ENCODE measurements at regions not wholly inside any gene's neighbourhood (a gene's known extent, or its start where the extent isn't known, plus 50 kb on each side); places are given as distances from the start of the nearest gene placed in this dataset.
"Not testable (repeated sequence)": the region's sequence is repeated elsewhere in the genome, so short reads cannot be mapped to it uniquely, and the experiment has no call there.

- peak overlapping the region; percentile 27 to 54 (median 44) for H3K4me3 ChIP-seq
- peak overlapping the region in 1 of 21 experiments; percentile 33 for H3K27ac ChIP-seq
These were observed 215.2 kb upstream of the ZNF184 start for GRCh38 chr6:27688014-27688586.

GRCh38 chr6:27687154-27688013 lies 214.5 kb upstream of the ZNF184 start:
- peak overlapping the region in 2 of 21 experiments; percentile 5 to 33 for H3K27ac ChIP-seq
- peak overlapping the region; percentile 27 to 54 (median 44) for H3K4me3 ChIP-seq

DNA sequence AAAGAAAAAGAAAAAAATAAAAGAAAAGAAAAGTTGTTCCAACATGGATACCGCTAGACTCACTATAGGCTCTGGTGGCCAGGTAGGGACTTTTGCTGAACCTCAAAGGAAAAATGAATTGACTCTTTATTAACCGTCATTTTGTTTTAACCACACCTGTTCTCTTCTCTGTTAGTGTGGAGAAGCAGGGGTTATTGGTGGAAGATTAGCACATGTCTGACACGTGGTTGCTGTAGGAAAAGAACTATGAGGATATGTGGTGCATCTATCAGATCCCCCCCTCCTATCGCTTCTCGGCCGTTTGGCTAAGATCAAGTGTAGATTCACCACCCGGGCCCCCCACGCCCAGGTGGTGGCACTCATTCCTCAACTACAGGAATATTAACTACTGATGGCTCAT lies 212.4 kb upstream of the ZNF184 start:
- no peak overlapping the region for H3K27ac ChIP-seq
- H3K4me3 ChIP-seq, result no peak overlapping the region

DNA sequence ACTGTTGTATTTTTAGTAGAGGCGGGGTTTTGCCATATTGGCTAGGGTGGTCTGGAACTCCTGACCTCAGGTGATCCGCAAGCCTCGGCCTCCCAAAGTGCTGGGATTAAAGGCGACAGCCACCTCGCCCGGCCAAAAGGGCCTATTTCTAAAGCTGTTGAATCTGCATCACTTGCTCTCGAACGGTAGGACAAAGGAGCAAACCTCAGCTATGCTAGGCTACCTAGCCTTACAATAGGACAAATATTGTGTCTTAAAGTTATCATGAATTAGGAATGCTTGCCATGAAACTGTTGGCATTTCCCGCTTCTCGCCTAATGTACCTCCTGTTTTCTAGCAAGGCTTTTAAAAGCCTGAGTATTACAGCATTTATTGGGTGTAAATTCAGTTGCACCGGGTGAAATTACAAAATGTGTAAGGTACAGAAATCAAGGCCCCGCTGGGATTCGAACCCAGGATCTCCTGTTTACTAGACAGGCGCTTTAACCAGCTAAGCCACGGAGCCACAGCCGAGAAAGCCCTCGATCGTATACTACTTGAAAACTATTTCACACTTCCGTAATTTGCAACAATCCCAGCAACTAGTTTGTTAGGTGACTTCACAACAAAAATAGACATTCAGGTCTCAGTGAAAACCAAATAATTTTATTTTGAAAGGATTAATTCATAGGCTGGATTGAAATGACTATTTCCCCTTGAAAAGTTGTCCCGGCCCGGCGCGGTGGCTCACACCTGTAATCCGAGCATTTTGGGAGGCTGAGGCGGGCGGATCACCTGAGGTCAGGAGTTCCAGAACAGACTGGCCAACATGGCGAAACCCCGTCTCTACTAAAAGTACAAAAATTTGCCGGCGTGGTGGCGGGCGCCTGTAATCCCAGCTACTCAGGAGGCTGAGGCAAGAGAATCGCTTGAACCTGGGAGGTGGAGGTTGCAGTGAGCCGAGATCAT lies 211.6 kb upstream of the ZNF184 start:
- H3K27ac ChIP-seq, result no peak overlapping the region
- H3K4me3 ChIP-seq, result no peak overlapping the region

- H3K4me3 ChIP-seq, result no peak overlapping the region
These were observed 207.2 kb upstream of the ZNF184 start for GRCh38 chr6:27679964-27680694.

GRCh38 chr6:27679308-27679963 lies 206.5 kb upstream of the ZNF184 start:
- Histone ChIP-seq H3K27ac (no peak overlapping the region), H3K4me3 (no peak overlapping the region)

More at GRCh38 chr6:27679964-27680694, 207.2 kb upstream of the ZNF184 start:
- H3K27ac ChIP-seq, result no peak overlapping the region

- no peak overlapping the region for H3K27ac ChIP-seq
- H3K4me3 ChIP-seq, result no peak overlapping the region
These were observed 205.6 kb upstream of the ZNF184 start for GRCh38 chr6:27678469-27678868.

GRCh38 chr6:27674882-27675281 lies 202.0 kb upstream of the ZNF184 start:
- Histone ChIP-seq H3K27ac (no peak overlapping the region), H3K4me3 (no peak overlapping the region)

- Histone ChIP-seq H3K27ac (no peak overlapping the region), H3K4me3 (no peak overlapping the region)
These were observed 199.4 kb upstream of the ZNF184 start for GRCh38 chr6:27672113-27672799.

DNA sequence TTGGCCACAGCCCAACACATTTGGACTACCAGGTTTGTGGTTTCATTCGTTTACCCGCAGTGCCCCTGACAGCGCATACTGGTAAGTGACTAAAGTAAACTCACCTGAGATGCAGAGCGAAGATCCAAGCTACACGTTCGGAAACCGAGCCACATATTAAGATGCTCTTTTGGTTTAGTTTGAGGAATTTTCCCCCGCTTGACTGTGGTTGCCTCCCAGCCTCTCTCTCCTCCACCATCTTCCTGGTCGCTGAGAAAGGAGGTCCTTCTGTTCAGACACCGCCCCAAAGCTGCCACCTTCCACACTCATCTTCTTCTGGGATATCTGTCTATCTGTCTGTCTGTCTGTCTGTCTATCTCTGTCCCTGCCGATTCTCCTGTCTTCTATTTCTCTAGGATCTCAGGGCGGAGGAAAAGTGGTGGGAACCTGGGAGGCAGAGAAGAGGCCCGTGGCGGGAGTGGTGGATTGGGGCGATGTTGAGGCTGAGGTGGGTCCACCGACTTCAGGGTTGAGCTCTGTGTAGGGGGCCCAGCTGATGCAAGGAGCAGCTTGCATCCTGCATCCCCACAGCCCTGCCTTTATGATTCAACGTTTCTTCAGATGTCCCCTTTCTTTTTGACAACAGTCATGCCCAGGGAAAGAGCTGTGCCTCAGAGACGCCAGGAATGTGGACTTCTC lies 196.9 kb upstream of the ZNF184 start:
- H3K4me3 ChIP-seq, result no peak overlapping the region
- no peak overlapping the region for H3K27ac ChIP-seq

GRCh38 chr6:27669295-27669623 lies 196.4 kb upstream of the ZNF184 start:
- Histone ChIP-seq H3K27ac (no peak overlapping the region), H3K4me3 (no peak overlapping the region)

- H3K27ac ChIP-seq, result no peak overlapping the region
- H3K4me3 ChIP-seq, result no peak overlapping the region
These were observed 195.8 kb upstream of the ZNF184 start for GRCh38 chr6:27668442-27669294.

GRCh38 chr6:27667657-27668441 lies 194.9 kb upstream of the ZNF184 start:
- H3K4me3 ChIP-seq, result no peak overlapping the region
- no peak overlapping the region for H3K27ac ChIP-seq

DNA sequence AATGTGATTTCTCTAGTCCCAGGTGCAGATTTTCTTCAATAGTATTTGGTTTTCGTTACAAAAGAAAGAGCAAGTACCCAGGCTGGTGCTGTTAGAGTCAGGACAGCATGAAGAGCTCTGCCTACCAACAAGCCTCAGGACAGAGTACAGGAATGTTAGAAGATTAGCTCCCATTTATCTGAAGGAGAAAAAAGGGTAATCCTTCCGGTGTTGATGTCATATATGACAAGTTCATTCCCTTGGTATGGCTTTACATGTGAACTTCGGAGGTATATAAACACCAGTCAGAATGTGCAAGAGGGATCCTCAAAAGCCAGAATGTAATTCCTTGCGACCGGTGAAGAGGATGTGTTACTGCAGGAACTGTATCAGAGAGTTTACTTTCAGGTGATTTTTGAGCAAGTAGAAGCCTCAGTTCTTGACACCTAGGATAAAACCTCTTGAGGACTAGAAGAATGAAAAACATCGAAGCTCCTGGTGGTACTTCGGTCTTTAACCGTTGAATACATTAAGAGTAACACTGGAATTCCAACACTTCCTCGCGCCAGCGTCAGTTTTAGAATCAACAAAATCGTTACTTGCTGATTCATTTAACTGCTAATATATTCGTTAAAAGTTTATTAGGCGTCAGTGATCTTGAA lies 194.2 kb upstream of the ZNF184 start:
- Histone ChIP-seq H3K4me3 (no peak overlapping the region), H3K27ac (no peak overlapping the region)

DNA sequence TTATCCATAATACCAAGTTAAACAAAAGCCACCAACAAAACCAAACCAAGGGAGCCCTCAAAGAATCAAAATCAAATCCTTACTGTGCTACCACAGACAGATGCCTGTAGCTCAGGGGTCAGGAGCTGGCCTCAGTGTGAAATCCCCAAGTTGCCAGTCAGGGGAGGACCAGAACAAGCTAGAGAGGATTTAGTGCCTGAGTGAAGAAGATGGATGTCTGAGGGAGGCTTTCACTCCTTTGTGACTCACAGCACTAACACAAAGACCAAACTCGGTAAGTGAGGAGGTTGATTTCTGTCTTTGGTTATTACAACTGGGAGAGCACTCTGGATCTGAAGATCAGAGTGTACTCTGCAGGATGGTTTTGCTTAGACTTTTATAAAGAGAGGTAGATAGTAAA lies 189.9 kb upstream of the ZNF184 start:
- Histone ChIP-seq H3K4me3 (no peak overlapping the region), H3K27ac (no peak overlapping the region)

- H3K27ac ChIP-seq, H3K4me3 ChIP-seq: not testable (repeated sequence)
These were observed 189.3 kb upstream of the ZNF184 start for GRCh38 chr6:27662212-27662611.
